GM10266 (cell line): ENCODE measurements at regions not wholly inside any gene's neighbourhood (a gene's known extent, or its start where the extent isn't known, plus 50 kb on each side); places are given as distances from the start of the nearest gene placed in this dataset.
"Not testable (repeated sequence)": the region's sequence is repeated elsewhere in the genome, so short reads cannot be mapped to it uniquely, and the experiment has no call there.

ENCODE experiments used
- DNase-seq: peaks from one replicate; pipeline ENCODE4 v3.0.0; 2012; ENCODE audit errors: extremely low spot score
- CTCF ChIP-seq: IDR thresholded peaks from 2 replicates; pipeline ENCODE4 v1.5.1; 2012; ENCODE audit warnings: mild to moderate bottlenecking, low read depth; ENCODE audit not compliant: control insufficient read depth, insufficient read depth; ENCODE audit errors: missing control alignments

GRCh38 chr9:115469841-115470240, 351.9 kb upstream of the TNC start:
- TF ChIP-seq CTCF, result no peak
- no peak for DNase-seq

- DNase-seq, result not testable (repeated sequence)
These were observed 355.1 kb upstream of the TNC start for GRCh38 chr9:115473032-115473431.

GRCh38 chr9:115481769-115482168, 363.8 kb upstream of the TNC start:
- no peak for TF ChIP-seq CTCF
- no peak for DNase-seq

- no peak for DNase-seq
- no peak for TF ChIP-seq CTCF
These were observed 364.8 kb upstream of the TNC start for GRCh38 chr9:115482747-115483146.

GRCh38 chr9:115492869-115493268, 374.9 kb upstream of the TNC start:
- TF ChIP-seq CTCF, result no peak
- no peak for DNase-seq

GRCh38 chr9:115494393-115494792, 376.4 kb upstream of the TNC start:
- TF ChIP-seq CTCF, result no peak
- DNase-seq, result no peak

- DNase-seq, result no peak
- no peak for TF ChIP-seq CTCF
These were observed 377.2 kb upstream of the TNC start for GRCh38 chr9:115495052-115495635.

- TF ChIP-seq CTCF, result no peak
- no peak for DNase-seq
These were observed 377.9 kb upstream of the TNC start for GRCh38 chr9:115495836-115496235.
